Right lobe of liver (tissue), 4 donors: ENCODE measurements at regions not wholly inside any gene's neighbourhood (a gene's known extent, or its start where the extent isn't known, plus 50 kb on each side); places are given as distances from the start of the nearest gene placed in this dataset.

ENCODE experiments used
- CTCF ChIP-seq, 4 donors: fragments of 200-600 bp in 3 of 4; fragments of 450-650 bp in 1 of 4; IDR thresholded peaks; one replicate each; pipeline versions ENCODE4 v1.5.1 to v1.8.0; 2016 to 2022; ENCODE audit warnings: antibody characterized with exemption in 4 of 4, mild to moderate bottlenecking in 2 of 4
- POLR2A ChIP-seq: fragments of 450-650 bp; IDR thresholded peaks from one replicate; pipeline ENCODE4 v1.6.1; 2017; ENCODE audit warnings: antibody characterized with exemption, mild to moderate bottlenecking
- donor health status: DM: no; HTN: no; CAD: no.
- donor health status: DM: no; HTN: no; CAD: no.
- donor health status: DM: no; HTN: yes; CAD: no.

DNA sequence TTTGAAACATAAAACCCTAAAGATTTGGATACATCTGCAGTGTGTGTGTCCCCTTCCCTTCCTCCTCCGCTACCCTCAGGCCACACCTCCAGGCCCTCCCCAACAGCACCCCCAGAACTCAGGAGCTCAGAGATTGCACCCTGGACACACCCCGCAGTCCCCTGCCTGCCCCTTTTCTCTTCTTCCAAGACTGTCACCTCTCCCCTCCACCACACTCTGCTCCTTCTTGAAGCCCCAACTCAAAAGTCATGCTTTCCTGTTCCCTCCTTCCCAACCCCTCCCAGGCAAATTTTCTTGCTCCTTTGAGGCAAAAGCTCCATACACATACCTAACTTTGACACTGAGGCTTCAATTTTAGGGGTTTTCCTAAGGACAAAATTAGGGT is 285.7 kb upstream of the STT3B start:
- TF ChIP-seq POLR2A (no peak), CTCF (IDR thresholded peaks at IDR 0.05) (no peak)
